Psoas muscle (tissue), 7 donors: ENCODE measurements at regions not wholly inside any gene's neighbourhood (a gene's known extent, or its start where the extent isn't known, plus 50 kb on each side); places are given as distances from the start of the nearest gene placed in this dataset.

Experiments used
- ATAC-seq, 4 donors: fragments of 200-7000 bp; cut with Tn5 transposase; one replicate each; pipeline ENCODE4 v1.9.1; 2020; ENCODE audit warnings: moderate library complexity in 3 of 4, mild to moderate bottlenecking in 2 of 4
- DNase-seq, 2 donors: peaks; one replicate each; pipeline ENCODE4 v3.0.0-alpha.2; 2020
- H3K27ac ChIP-seq: fragments of 200-600 bp; one replicate; pipeline ENCODE4 v1.8.0; 2022
- H3K27me3 ChIP-seq, 3 donors: fragments of 200-600 bp in 1 of 3; one replicate each; pipeline versions ENCODE4 v1.6.1 to v1.8.0; 2013 to 2022; ENCODE audit warnings: low read length in 2 of 3, mild to moderate bottlenecking in 2 of 3, moderate library complexity in 1 of 3; ENCODE audit not compliant: insufficient read depth in 3 of 3
- H3K36me3 ChIP-seq, 2 donors: fragments of 200-600 bp in 1 of 2; one replicate each; pipeline versions ENCODE4 v1.6.1 to v1.8.0; 2013 to 2022; ENCODE audit warnings: low read depth in 1 of 2, mild to moderate bottlenecking in 1 of 2, moderate library complexity in 1 of 2; ENCODE audit not compliant: insufficient read depth in 1 of 2
- H3K4me1 ChIP-seq: fragments of 200-600 bp; one replicate; pipeline ENCODE4 v1.8.0; 2022
- H3K4me3 ChIP-seq: fragments of 200-600 bp; one replicate; pipeline ENCODE4 v1.8.0; 2022; ENCODE audit warnings: mild to moderate bottlenecking
- H3K9me3 ChIP-seq: fragments of 200-600 bp; one replicate; pipeline ENCODE4 v1.8.0; 2022
- CTCF ChIP-seq: fragments of 200-600 bp; IDR thresholded peaks from one replicate; pipeline ENCODE4 v1.8.0; 2022; ENCODE audit warnings: antibody characterized with exemption
- WGBS, 3 donors: extraction: QIAGEN DNeasy Blood & Tissue Kit; methylation state at CpG; one replicate each; pipeline versions ENCODE4 v1.1.6 to v1.1.7; 2013; 5-methylcytosine and 5-hydroxymethylcytosine counted together
- intact Hi-C, 2 donors: fragments of 100-400 bp; cut with DNase I; formaldehyde crosslinking; loops; one replicate each; pipeline versions ENCODE4 v1.11.0 to v1.14.2; 2022
- donor health status: healthy with polysubstance abuse.
- donor health status: DM: no; HTN: no; CAD: no; lungs with moderate emphysema.
- donor health status: Bipolar disorder and iron deficiency.
- donor health status: healthy.
- donor health status: DM: yes; HTN: yes; CAD: no.
- donor health status: DM: no; HTN: no; CAD: no.
- donor health status: DM: yes; HTN: yes; CAD: no.

- intact Hi-C loops = no loop called here
- no peak for DNase-seq
- H3K27me3 ChIP-seq = peaks cover 0 to 2% (median 0%) of the 10 kb centered on the region in 3 donors
- TF ChIP-seq CTCF = no peak
- WGBS, 3 donors = 65 to 74% (median 67%) methylated on average over 3 of the region's 3 CpGs
- no peak for ATAC-seq
- H3K4me1 ChIP-seq = no peaks in the 10 kb centered on the region
- no peaks in the 10 kb centered on the region for H3K36me3 ChIP-seq
- H3K4me3 ChIP-seq = no peak overlapping the region
- H3K9me3 ChIP-seq = no peaks in the 10 kb centered on the region
- no peak overlapping the region for H3K27ac ChIP-seq
Observed at GRCh38 chr20:51867251-51867650, 64.9 kb upstream of the SALL4 start.

GRCh38 chr20:51864967-51865366 is 62.6 kb upstream of the SALL4 start:
- WGBS, 3 donors = 87 to 89% (median 88%) methylated on average over 14 of the region's 14 CpGs
- Histone ChIP-seq H3K4me1 (no peaks in the 10 kb centered on the region), H3K9me3 (no peaks in the 10 kb centered on the region), H3K27ac (no peak overlapping the region), H3K36me3 (no peaks in the 10 kb centered on the region), H3K4me3 (no peak overlapping the region), H3K27me3 (peaks cover 0 to 2% (median 0%) of the 10 kb centered on the region in 3 donors)
- no peak for TF ChIP-seq CTCF
- DNase-seq (no peak), ATAC-seq (no peak)
- intact Hi-C loops = no loop called here

GRCh38 chr20:51862796-51863195 is 60.5 kb upstream of the SALL4 start:
- no peak overlapping the region for H3K27ac ChIP-seq
- WGBS, 3 donors = 77 to 84% (median 79%) methylated on average over 8 of the region's 8 CpGs
- ATAC-seq = no peak
- H3K27me3 ChIP-seq = peaks cover 0 to 2% (median 0%) of the 10 kb centered on the region in 3 donors
- intact Hi-C loops = no loop called here
- H3K4me3 ChIP-seq = no peak overlapping the region
- DNase-seq = no peak
- H3K9me3 ChIP-seq = no peaks in the 10 kb centered on the region
- H3K36me3 ChIP-seq = no peaks in the 10 kb centered on the region
- no peak for TF ChIP-seq CTCF
- H3K4me1 ChIP-seq = no peaks in the 10 kb centered on the region

- intact Hi-C loops = no loop called here
- 46 to 49% (median 46%) methylated on average over 7 of the region's 7 CpGs for WGBS, 3 donors
- no peaks in the 10 kb centered on the region for H3K36me3 ChIP-seq
- no peaks in the 10 kb centered on the region for H3K4me1 ChIP-seq
- no peak overlapping the region for H3K4me3 ChIP-seq
- ATAC-seq (no peak), DNase-seq (no peak)
- no peak for TF ChIP-seq CTCF
- no peak overlapping the region for H3K27ac ChIP-seq
- peaks cover 0 to 2% (median 0%) of the 10 kb centered on the region in 3 donors for H3K27me3 ChIP-seq
- no peaks in the 10 kb centered on the region for H3K9me3 ChIP-seq
Observed at GRCh38 chr20:51861726-51862466, 59.6 kb upstream of the SALL4 start.
